C4-2B (cell line): ENCODE measurements at regions not wholly inside any gene's neighbourhood (a gene's known extent, or its start where the extent isn't known, plus 50 kb on each side); places are given as distances from the start of the nearest gene placed in this dataset.

ENCODE experiments used
- CTCF ChIP-seq: fragments of 450-650 bp; conservative IDR thresholded peaks from 2 replicates; pipeline ENCODE4 v1.5.1; 2017; ENCODE audit warnings: mild to moderate bottlenecking
- ZFX ChIP-seq: fragments of 450-650 bp; IDR thresholded peaks from 2 replicates; pipeline ENCODE4 v1.6.1; 2017

DNA sequence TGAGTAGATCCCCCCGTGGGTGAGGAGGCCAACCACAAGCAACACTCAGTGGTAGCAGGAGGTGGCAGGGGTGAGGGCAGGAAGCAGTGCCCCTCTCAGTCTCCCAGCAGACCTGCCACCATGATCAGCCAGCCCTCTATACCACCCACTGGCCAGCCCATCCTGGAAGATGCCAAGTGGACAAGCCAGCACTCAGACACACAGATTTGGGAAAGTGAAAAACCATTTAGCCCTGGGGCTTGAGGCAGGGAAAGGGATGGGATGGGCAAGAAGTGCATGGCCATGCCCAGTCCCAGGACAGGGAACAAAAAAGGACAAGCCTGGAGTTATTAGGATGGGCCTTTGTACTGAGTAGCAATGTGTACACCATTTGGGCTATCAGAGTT, 76.9 kb downstream of the HFE start:
- TF ChIP-seq CTCF, result no peak
- no peak for TF ChIP-seq ZFX
